H1 (cell line): ENCODE measurements at regions not wholly inside any gene's neighbourhood (a gene's known extent, or its start where the extent isn't known, plus 50 kb on each side); places are given as distances from the start of the nearest gene placed in this dataset.

Experiments
- CTCF ChIA-PET: fragments of 300-600 bp; sonication (Branson Sonifier 250); formaldehyde crosslinking; loops from one replicate; lab custom pipeline; 2021; ENCODE audit not compliant: partially characterized antibody; lab: Charles Lee
- POLR2A ChIA-PET: fragments of 300-600 bp; sonication (Branson Sonifier 250); formaldehyde crosslinking; loops from one replicate; lab custom pipeline; 2021; ENCODE audit warnings: inconsistent platforms; ENCODE audit not compliant: partially characterized antibody; lab: Charles Lee
- DNase-seq, 2 experiments: peaks; one replicate each; pipeline versions ENCODE4 v3.0.0 to v3.0.0-alpha.2; 2010 to 2022; ENCODE audit warnings: low spot score in 2 of 2, low read depth in 1 of 2, mixed read lengths in 1 of 2
- FAIRE-seq: peaks from 2 replicates; lab custom pipeline; 2011; peaks lifted over from hg19 to GRCh38; lab: Jason Lieb, UNC
- H2AFZ ChIP-seq: 2 replicates; pipeline ENCODE4 v1.8.1; 2012; ENCODE audit warnings: low read length, inconsistent platforms
- H2AK5ac ChIP-seq: 2 replicates; pipeline ENCODE4 v1.6.1; 2013; ENCODE audit warnings: low read depth, low read length
- H2BK120ac ChIP-seq: replicated peaks from 2 replicates; pipeline ENCODE3; 2013; ENCODE audit warnings: low read depth, low read length, inconsistent platforms
- H2BK12ac ChIP-seq: 2 replicates; pipeline ENCODE4 v1.6.1; 2013; ENCODE audit warnings: low read depth, low read length
- H2BK15ac ChIP-seq: 2 replicates; pipeline ENCODE4 v1.6.1; 2013; ENCODE audit warnings: low read length
- H2BK20ac ChIP-seq: 2 replicates; pipeline ENCODE4 v1.6.1; 2013; ENCODE audit warnings: low read length
- H2BK5ac ChIP-seq: 2 replicates; pipeline ENCODE4 v1.6.1; 2013; ENCODE audit warnings: low read depth, low read length
- H3K14ac ChIP-seq: 2 replicates; pipeline ENCODE4 v1.6.1; 2013; ENCODE audit warnings: inconsistent platforms; ENCODE audit not compliant: insufficient read length
- H3K18ac ChIP-seq: 2 replicates; pipeline ENCODE4 v1.6.1; 2013; ENCODE audit warnings: low read length; ENCODE audit errors: extremely low read depth
- H3K23ac ChIP-seq: 2 replicates; pipeline ENCODE4 v1.6.1; 2013; ENCODE audit warnings: inconsistent platforms; ENCODE audit not compliant: insufficient read length
- H3K23me2 ChIP-seq: 2 replicates; pipeline ENCODE4 v1.6.1; 2013; ENCODE audit warnings: low read depth, low read length
- H3K27ac ChIP-seq: 2 replicates; pipeline ENCODE4 v1.6.1; 2011; ENCODE audit warnings: low read depth, low read length, inconsistent platforms
- H3K27me3 ChIP-seq, 4 experiments: replicated peaks in 1 of 4; 1 replicate in 1 of 4; 2 replicates in 3 of 4; pipeline versions ENCODE4 v1.6.1 to v1.8.1; 2011 to 2013; ENCODE audit warnings: low read length in 3 of 4, mild to moderate bottlenecking in 3 of 4, inconsistent platforms in 2 of 4, mixed read lengths in 2 of 4, moderate library complexity in 1 of 4; ENCODE audit not compliant: control insufficient read depth in 3 of 4, insufficient read depth in 3 of 4; ENCODE audit errors: extremely low read depth in 1 of 4
- H3K36me3 ChIP-seq, 4 experiments: 2 replicates each; pipeline versions ENCODE4 v1.6.1 to v1.8.1; 2011 to 2013; ENCODE audit warnings: mild to moderate bottlenecking in 4 of 4, low read length in 3 of 4, moderate library complexity in 2 of 4, control low read depth in 1 of 4, inconsistent platforms in 1 of 4; ENCODE audit not compliant: insufficient read depth in 4 of 4, control insufficient read depth in 2 of 4
- H3K4ac ChIP-seq: replicated peaks from 2 replicates; pipeline ENCODE3; 2013; ENCODE audit warnings: low read length, low read depth, mixed read lengths, inconsistent platforms; ENCODE audit not compliant: insufficient read length
- H3K4me1 ChIP-seq, 4 experiments: replicated peaks in 1 of 4; 1 replicate in 1 of 4; 2 replicates in 3 of 4; pipeline versions ENCODE4 v1.6.1 to v1.8.1; 2011 to 2013; ENCODE audit warnings: low read length in 3 of 4, inconsistent platforms in 2 of 4, mixed read lengths in 1 of 4; ENCODE audit not compliant: insufficient read depth in 4 of 4, control insufficient read depth in 3 of 4
- H3K4me2 ChIP-seq, 2 experiments: 2 replicates each; pipeline versions ENCODE4 v1.6.1 to v1.8.1; 2011 to 2013; ENCODE audit warnings: low read depth in 2 of 2, low read length in 2 of 2, control low read depth in 1 of 2, inconsistent platforms in 1 of 2, mild to moderate bottlenecking in 1 of 2; ENCODE audit not compliant: insufficient read depth in 1 of 2
- H3K4me3 ChIP-seq, 4 experiments: fragments of 200-600, 300-600 bp in 1 of 4; sonication (generic), shearing (Covaris generic), sonication (Bioruptor Twin) in 1 of 4; 2 replicates each; pipeline versions ENCODE4 v1.5.1 to v1.8.1; 2011 to 2016; ENCODE audit warnings: low read length in 4 of 4, low read depth in 3 of 4, control low read depth in 2 of 4, inconsistent platforms in 2 of 4, mild to moderate bottlenecking in 2 of 4, mixed read lengths in 1 of 4, moderate library complexity in 1 of 4; ENCODE audit not compliant: insufficient read depth in 2 of 4; ENCODE audit errors: extremely low read depth in 1 of 4
- H3K56ac ChIP-seq: replicated peaks from 2 replicates; pipeline ENCODE3; 2013; ENCODE audit warnings: low read depth, mild to moderate bottlenecking, mixed read lengths, low read length, inconsistent platforms; ENCODE audit not compliant: insufficient read length
- H3K79me1 ChIP-seq: 2 replicates; pipeline ENCODE4 v1.6.1; 2013; ENCODE audit warnings: low read depth, low read length, control low read depth
- H3K79me2 ChIP-seq, 2 experiments: 2 replicates each; pipeline versions ENCODE4 v1.6.1 to v1.8.1; 2012 to 2013; ENCODE audit warnings: low read length in 2 of 2, mild to moderate bottlenecking in 2 of 2, inconsistent platforms in 1 of 2; ENCODE audit not compliant: insufficient read depth in 2 of 2, control insufficient read depth in 1 of 2
- H3K9ac ChIP-seq, 4 experiments: replicated peaks in 1 of 4; 1 replicate in 1 of 4; 2 replicates in 3 of 4; pipeline versions ENCODE4 v1.6.1 to v1.8.1; 2011 to 2013; ENCODE audit warnings: low read depth in 3 of 4, low read length in 3 of 4, control low read depth in 2 of 4, mild to moderate bottlenecking in 2 of 4, moderate library complexity in 2 of 4, inconsistent platforms in 1 of 4; ENCODE audit errors: extremely low read depth in 1 of 4
- H3K9me3 ChIP-seq, 2 experiments: 2 replicates each; pipeline versions ENCODE4 v1.6.1 to v1.8.1; 2012 to 2013; ENCODE audit warnings: mild to moderate bottlenecking in 2 of 2, moderate library complexity in 2 of 2, control low read depth in 1 of 2, inconsistent platforms in 1 of 2, low read depth in 1 of 2, low read length in 1 of 2, mixed read lengths in 1 of 2; ENCODE audit not compliant: insufficient read depth in 2 of 2
- H4K20me1 ChIP-seq, 2 experiments: replicated peaks in 1 of 2; 2 replicates each; pipeline versions ENCODE3 to v1.8.1; 2011 to 2013; ENCODE audit warnings: inconsistent platforms in 2 of 2, low read length in 2 of 2, mild to moderate bottlenecking in 1 of 2; ENCODE audit not compliant: insufficient read depth in 2 of 2, control insufficient read depth in 1 of 2
- H4K5ac ChIP-seq: 2 replicates; pipeline ENCODE4 v1.6.1; 2013; ENCODE audit warnings: low read length, low read depth, mixed read lengths, inconsistent platforms; ENCODE audit not compliant: insufficient read length
- H4K8ac ChIP-seq: 2 replicates; pipeline ENCODE4 v1.8.0; 2013; ENCODE audit warnings: mild to moderate bottlenecking, moderate library complexity, low read length, inconsistent platforms; ENCODE audit not compliant: insufficient read depth; ENCODE audit errors: extremely low read depth
- H4K91ac ChIP-seq: replicated peaks from 2 replicates; pipeline ENCODE3; 2013; ENCODE audit warnings: low read length, mixed read lengths, inconsistent platforms; ENCODE audit not compliant: insufficient read length
- ATF2 ChIP-seq: IDR thresholded peaks from 2 replicates; pipeline ENCODE4 v1.6.1; 2012; ENCODE audit warnings: low read length, inconsistent platforms
- BRCA1 ChIP-seq: IDR thresholded peaks from 2 replicates; pipeline ENCODE4 v1.6.1; 2012; ENCODE audit warnings: low read depth, low read length, improper control_type of control experiment
- EGR1 ChIP-seq: IDR thresholded peaks from 2 replicates; pipeline ENCODE4 v1.6.1; 2011; ENCODE audit warnings: low read depth, low read length, borderline replicate concordance
- EP300 ChIP-seq, 2 experiments: IDR thresholded peaks; 1 replicate in 1 of 2; 2 replicates in 1 of 2; pipeline ENCODE4 v1.6.1; 2011 to 2012; ENCODE audit warnings: low read depth in 2 of 2, low read length in 2 of 2, mild to moderate bottlenecking in 2 of 2, borderline replicate concordance in 1 of 2, inconsistent platforms in 1 of 2, moderate library complexity in 1 of 2
- EZH2 ChIP-seq: fragments of 200-600 bp; sonication (generic); IDR thresholded peaks from 2 replicates; pipeline ENCODE4 v1.7.1; 2012; ENCODE audit warnings: low read depth, mild to moderate bottlenecking, moderate library complexity, low read length, inconsistent platforms; ENCODE audit not compliant: severe bottlenecking
- GABPA ChIP-seq: IDR thresholded peaks from 2 replicates; pipeline ENCODE4 v1.6.1; 2011; ENCODE audit warnings: mild to moderate bottlenecking, low read length, moderate library complexity, borderline replicate concordance; ENCODE audit not compliant: insufficient read depth
- HDAC2 ChIP-seq, 2 experiments: fragments of 300-600 bp in 1 of 2; sonication (generic) in 1 of 2; IDR thresholded peaks; 2 replicates each; pipeline ENCODE4 v1.6.1; 2011 to 2012; ENCODE audit warnings: low read depth in 2 of 2, low read length in 2 of 2, mild to moderate bottlenecking in 2 of 2, moderate library complexity in 2 of 2, borderline replicate concordance in 1 of 2, inconsistent platforms in 1 of 2
- JUN ChIP-seq: IDR thresholded peaks from 2 replicates; pipeline ENCODE4 v1.6.1; 2011; ENCODE audit warnings: low read depth, mild to moderate bottlenecking, improper control_type of control experiment, low read length
- PHF8 ChIP-seq: fragments of 200-600 bp; sonication (generic); conservative IDR thresholded peaks from 2 replicates; pipeline ENCODE4 v1.7.1; 2012; ENCODE audit warnings: low read depth, mild to moderate bottlenecking, inconsistent platforms, low read length, moderate library complexity
- RAD21 ChIP-seq, 2 experiments: IDR thresholded peaks in 1 of 2; conservative IDR thresholded peaks in 1 of 2; 2 replicates each; pipeline ENCODE4 v1.6.1; 2011; ENCODE audit warnings: low read depth in 2 of 2, low read length in 2 of 2, improper control_type of control experiment in 1 of 2, inconsistent platforms in 1 of 2, mild to moderate bottlenecking in 1 of 2, moderate library complexity in 1 of 2
- SAP30 ChIP-seq: fragments of 300-600 bp; sonication (generic); IDR thresholded peaks from 2 replicates; pipeline ENCODE4 v1.7.1; 2012; ENCODE audit warnings: low read length, moderate library complexity, mild to moderate bottlenecking, inconsistent platforms; ENCODE audit not compliant: insufficient read depth, insufficient replicate concordance
- SP1 ChIP-seq: IDR thresholded peaks from 2 replicates; pipeline ENCODE4 v1.6.1; 2011; ENCODE audit warnings: low read depth, low read length

- H2BK15ac ChIP-seq: no peak overlapping the region
- H4K5ac ChIP-seq: no peak overlapping the region
- H3K4ac ChIP-seq: no peak overlapping the region
- H3K36me3 ChIP-seq: no peaks in the 10 kb centered on the region
- H4K8ac ChIP-seq: no peak overlapping the region
- no peak overlapping the region for H3K27ac ChIP-seq
- H2AK5ac ChIP-seq: no peak overlapping the region
- no peak for DNase-seq
- no peak overlapping the region for H2BK5ac ChIP-seq
- no peak overlapping the region for H2BK20ac ChIP-seq
- no peak overlapping the region for H4K91ac ChIP-seq
- CTCF ChIA-PET: no interaction called here
- H3K23ac ChIP-seq: no peak overlapping the region
- no peak for FAIRE-seq
- no peaks in the 10 kb centered on the region for H4K20me1 ChIP-seq
- no peaks in the 10 kb centered on the region for H3K79me1 ChIP-seq
- POLR2A ChIA-PET: no interaction called here
- H3K4me2 ChIP-seq: no peak overlapping the region
- no peaks in the 10 kb centered on the region for H3K4me1 ChIP-seq
- no peak overlapping the region for H3K14ac ChIP-seq
- no peak overlapping the region for H3K9ac ChIP-seq
- no peaks in the 10 kb centered on the region for H3K79me2 ChIP-seq
- H3K23me2 ChIP-seq: no peaks in the 10 kb centered on the region; the same call in 1 of the 2 replicates
- H3K18ac ChIP-seq: no peak overlapping the region
- no peak overlapping the region for H3K56ac ChIP-seq
- no peak overlapping the region for H2AFZ ChIP-seq
- no peak overlapping the region for H2BK12ac ChIP-seq
- no peak overlapping the region for H3K4me3 ChIP-seq
- no peak overlapping the region for H2BK120ac ChIP-seq
- no peaks in the 10 kb centered on the region for H3K9me3 ChIP-seq
- H3K27me3 ChIP-seq: no peaks in the 10 kb centered on the region
- TF ChIP-seq RAD21 (IDR thresholded peaks at IDR 0.05 in 1 of 2, conservative IDR thresholded peaks at IDR 0.05 in 1 of 2; ENCODE audit: low read depth in 2 of 2, low read length in 2 of 2): no peak
- no peak for TF ChIP-seq EGR1
- TF ChIP-seq HDAC2 (IDR thresholded peaks at IDR 0.05; ENCODE audit: borderline replicate concordance in 1 of 2, low read depth in 2 of 2, low read length in 2 of 2): no peak
- TF ChIP-seq SP1: no peak
- no peak for TF ChIP-seq EP300 (IDR thresholded peaks at IDR 0.05; ENCODE audit: borderline replicate concordance in 1 of 2, low read depth in 2 of 2, low read length in 2 of 2)
- no peak for TF ChIP-seq BRCA1
- TF ChIP-seq JUN: no peak
- no peak for TF ChIP-seq EZH2
- no peak for TF ChIP-seq GABPA
- no peak for TF ChIP-seq PHF8
- no peak for TF ChIP-seq SAP30
- TF ChIP-seq ATF2: no peak
Measured at GRCh38 chr4:79604152-79604551, 196.1 kb upstream of the GK2 start.
